ENCODE measurements at regions not wholly inside any gene's neighbourhood (a gene's known extent, or its start where the extent isn't known, plus 50 kb on each side); places are given as distances from the start of the nearest gene placed in this dataset.

DNA sequence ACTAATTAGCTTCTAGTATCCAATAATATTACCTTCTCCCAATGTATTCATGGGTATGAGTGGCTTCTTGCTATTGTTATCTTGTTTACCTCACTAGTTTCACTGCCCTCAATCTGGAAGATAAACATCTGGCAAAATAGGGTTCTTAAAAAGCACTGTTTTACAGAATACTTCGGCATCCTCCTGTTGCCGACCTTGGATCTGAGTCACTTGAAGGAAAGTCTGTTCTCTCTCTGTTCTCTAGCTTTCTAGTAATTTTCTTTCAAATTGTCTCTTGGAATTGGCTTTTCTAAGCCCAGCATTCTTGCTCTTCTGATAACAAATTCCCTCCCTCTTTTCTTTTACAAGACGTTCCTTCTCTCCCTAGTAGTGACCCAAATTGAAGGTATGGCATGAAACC lies 189.5 kb downstream of the KITLG start:
- TF ChIP-seq, protein P1, sequence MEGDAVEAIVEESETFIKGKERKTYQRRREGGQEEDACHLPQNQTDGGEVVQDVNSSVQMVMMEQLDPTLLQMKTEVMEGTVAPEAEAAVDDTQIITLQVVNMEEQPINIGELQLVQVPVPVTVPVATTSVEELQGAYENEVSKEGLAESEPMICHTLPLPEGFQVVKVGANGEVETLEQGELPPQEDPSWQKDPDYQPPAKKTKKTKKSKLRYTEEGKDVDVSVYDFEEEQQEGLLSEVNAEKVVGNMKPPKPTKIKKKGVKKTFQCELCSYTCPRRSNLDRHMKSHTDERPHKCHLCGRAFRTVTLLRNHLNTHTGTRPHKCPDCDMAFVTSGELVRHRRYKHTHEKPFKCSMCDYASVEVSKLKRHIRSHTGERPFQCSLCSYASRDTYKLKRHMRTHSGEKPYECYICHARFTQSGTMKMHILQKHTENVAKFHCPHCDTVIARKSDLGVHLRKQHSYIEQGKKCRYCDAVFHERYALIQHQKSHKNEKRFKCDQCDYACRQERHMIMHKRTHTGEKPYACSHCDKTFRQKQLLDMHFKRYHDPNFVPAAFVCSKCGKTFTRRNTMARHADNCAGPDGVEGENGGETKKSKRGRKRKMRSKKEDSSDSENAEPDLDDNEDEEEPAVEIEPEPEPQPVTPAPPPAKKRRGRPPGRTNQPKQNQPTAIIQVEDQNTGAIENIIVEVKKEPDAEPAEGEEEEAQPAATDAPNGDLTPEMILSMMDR (IDR thresholded peaks at IDR 0.05; ENCODE audit: insufficient read depth, low read depth, low read length) = no peak
- no peak for TF ChIP-seq EZH2 (IDR thresholded peaks at IDR 0.05; ENCODE audit: insufficient read depth, low read length)

All from astrocyte (in vitro differentiated cells and primary cell).